ENCODE measurements at regions not wholly inside any gene's neighbourhood (a gene's known extent, or its start where the extent isn't known, plus 50 kb on each side); places are given as distances from the start of the nearest gene placed in this dataset.

DNA sequence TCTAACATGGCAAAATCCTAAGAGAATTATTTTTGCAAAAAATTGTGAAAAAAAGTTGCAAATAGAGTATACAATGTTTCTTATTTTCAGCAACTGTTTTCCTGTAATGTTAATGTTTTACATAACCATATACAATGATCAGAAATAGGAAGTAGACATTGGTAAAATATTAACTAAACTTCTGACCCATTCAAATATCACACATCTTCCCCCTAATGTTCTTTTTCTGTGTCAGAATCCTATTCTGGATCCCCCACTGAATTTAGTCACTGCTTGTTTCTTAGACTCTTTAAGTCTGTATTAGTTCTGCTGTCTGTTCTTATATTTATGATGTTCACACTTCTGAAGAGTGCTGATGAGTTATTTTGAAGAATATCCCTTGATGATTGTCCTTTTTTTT is 62.0 kb downstream of the HFE start:
- DNase-seq (ENCODE audit: low spot score): no peak

DNA sequence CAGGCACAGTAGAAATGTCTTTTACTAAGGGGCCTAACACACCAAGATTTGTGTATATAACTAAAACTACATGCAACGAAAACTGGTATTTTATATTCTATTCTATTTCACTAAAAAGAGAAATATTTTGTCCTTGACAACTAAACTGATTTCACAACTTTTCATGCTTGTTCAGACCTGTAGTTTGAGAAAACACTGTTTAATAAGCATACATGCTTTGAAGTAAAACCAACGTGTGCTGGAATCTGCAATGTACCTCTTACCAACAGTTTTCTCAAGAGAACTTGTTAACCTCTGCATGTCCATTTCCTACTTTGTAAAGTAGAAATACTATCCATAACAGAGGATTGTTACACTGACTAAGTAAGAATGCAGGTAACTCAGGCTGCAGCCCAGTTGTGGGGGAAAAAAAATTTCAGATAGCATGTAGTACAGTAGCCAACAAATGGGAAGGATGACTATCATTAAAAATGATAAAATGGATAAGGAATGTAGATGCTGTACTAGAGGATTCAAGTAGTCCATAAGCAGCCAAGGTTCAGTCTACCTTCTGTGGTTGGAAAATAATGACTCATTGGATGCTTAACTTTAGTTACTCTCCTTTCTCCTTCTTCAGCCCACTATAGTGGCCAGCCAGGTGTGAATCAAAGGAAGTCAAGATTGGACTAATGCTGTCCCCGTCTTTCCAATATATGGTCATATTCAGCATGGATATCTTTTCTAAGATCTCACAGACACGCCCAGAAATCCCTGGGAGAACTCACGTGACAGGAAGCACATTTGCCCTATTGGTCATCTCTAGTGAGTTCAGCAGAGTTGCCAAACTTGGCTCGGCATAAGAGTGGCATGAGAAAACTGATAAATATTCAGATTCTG is 65.2 kb downstream of the HFE start:
- DNase-seq (ENCODE audit: low spot score): no peak

DNA sequence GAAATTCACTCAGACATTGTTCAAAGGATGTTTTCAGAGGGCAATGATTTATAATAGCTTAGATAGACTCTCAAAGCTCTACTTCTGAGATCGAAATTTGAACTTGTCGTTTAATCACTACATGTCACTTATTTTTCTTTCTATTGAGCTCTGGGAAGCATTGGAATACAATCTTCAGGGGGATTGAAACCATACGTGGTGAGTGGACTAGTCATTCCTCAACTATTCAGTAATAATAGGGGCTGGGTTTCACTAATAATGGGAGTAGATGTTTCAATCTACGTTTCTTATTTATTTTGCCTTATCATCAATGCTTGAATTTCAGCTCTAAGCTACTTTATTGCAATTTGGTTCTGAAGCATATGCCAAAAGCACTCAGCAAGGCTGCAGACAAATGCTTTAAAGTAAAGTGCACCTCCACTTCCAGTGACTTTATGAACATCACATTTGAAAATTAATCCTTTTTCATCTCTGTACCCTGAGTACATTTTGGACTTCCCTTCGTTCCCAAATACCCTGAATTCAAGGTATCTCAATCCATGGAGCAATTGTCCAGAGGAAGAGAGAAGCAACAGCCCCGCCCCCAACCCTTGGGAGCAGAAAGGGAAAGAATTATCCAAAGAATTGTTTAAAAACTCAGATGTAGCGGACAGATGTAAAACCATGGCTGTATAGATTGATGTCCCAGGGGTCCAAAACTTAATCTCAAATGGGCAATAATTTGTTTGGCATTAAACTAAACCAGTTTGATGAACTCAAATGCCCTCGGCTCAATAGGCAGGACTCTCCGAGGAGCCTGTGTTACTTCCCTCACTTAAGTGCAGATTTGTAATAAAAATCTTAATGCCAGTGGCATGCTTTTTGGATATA is 68.1 kb downstream of the HFE start:
- DNase-seq (ENCODE audit: low spot score): no peak

DNA sequence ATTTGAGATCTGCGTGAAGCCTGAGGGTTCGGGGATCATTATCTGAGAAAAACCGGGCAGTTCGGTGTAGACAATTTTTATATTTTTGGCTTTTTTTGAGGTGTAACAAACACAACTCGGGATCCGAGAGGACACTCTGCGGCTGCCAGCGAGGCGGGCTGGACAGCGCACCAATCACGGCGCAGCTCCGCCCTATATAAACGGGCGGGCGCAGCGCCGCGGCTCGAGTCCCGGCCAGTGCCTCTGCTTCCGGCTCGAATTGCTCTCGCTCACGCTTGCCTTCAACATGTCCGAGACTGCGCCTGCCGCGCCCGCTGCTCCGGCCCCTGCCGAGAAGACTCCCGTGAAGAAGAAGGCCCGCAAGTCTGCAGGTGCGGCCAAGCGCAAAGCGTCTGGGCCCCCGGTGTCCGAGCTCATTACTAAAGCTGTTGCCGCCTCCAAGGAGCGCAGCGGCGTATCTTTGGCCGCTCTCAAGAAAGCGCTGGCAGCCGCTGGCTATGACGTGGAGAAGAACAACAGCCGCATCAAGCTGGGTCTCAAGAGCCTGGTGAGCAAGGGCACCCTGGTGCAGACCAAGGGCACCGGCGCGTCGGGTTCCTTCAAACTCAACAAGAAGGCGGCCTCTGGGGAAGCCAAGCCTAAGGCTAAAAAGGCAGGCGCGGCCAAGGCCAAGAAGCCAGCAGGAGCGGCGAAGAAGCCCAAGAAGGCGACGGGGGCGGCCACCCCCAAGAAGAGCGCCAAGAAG is 69.0 kb downstream of the HFE start:
- peak; percentile 89 for DNase-seq (ENCODE audit: low spot score)

DNA sequence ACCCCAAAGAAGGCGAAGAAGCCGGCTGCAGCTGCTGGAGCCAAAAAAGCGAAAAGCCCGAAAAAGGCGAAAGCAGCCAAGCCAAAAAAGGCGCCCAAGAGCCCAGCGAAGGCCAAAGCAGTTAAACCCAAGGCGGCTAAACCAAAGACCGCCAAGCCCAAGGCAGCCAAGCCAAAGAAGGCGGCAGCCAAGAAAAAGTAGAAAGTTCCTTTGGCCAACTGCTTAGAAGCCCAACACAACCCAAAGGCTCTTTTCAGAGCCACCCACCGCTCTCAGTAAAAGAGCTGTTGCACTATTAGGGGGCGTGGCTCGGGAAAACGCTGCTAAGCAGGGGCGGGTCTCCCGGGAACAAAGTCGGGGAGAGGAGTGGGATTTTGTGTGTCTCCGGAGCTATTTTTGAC is 69.6 kb downstream of the HFE start:
- no peak for DNase-seq (ENCODE audit: low spot score)

DNA sequence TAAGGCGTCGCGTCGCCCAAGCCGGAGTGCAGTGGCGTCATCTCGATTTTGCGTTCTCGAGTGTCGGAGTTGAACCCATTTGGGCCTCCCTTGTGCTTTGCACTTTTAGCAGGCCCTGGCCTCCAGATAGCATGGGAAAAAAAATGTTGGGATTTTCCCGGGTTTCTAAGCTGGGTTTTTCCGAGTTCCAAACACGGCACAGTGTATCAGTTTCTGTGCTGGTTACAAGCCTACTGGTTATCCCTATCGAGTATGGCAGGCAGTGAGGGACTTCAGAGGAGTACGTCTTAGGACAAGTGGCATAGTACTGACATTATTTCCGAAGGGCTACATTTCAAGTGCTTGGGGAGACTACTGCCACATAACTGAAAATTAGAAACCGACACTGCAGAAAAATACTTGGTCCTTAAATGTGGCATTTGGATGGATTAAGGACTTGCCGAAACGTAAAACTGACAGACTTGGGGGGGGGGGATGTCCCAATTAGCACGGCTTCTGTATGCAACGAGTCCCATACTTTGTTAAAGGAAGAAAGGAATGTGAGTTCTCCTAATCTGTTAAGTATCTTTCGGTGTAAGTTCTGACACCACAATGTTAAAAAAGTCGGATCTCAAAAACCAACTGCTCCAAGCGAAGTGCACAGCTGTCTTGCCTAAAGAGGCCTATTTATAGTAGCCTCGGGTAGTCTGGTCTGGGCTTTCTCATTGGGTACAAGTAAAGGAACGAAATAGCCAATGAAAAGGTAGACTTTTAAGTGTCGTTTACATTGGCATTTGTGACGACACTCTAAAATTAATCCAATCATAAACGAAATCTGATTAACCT is 70.2 kb downstream of the HFE start:
- DNase-seq (ENCODE audit: low spot score): peak; percentile 99

DNA sequence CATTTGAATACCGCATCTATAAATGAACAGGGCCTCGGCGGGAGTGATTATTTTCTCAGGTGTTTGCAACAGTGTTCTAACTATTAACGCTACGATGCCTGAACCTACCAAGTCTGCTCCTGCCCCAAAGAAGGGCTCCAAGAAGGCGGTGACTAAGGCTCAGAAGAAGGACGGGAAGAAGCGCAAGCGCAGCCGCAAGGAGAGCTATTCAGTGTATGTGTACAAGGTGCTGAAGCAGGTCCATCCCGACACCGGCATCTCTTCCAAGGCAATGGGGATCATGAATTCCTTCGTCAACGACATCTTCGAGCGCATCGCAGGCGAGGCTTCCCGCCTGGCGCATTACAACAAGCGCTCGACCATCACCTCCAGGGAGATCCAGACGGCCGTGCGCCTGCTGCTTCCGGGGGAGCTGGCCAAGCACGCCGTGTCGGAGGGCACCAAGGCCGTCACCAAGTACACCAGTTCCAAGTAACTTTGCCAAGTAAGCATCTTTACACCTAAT is 70.9 kb downstream of the HFE start:
- no peak for DNase-seq (ENCODE audit: low spot score)

DNA sequence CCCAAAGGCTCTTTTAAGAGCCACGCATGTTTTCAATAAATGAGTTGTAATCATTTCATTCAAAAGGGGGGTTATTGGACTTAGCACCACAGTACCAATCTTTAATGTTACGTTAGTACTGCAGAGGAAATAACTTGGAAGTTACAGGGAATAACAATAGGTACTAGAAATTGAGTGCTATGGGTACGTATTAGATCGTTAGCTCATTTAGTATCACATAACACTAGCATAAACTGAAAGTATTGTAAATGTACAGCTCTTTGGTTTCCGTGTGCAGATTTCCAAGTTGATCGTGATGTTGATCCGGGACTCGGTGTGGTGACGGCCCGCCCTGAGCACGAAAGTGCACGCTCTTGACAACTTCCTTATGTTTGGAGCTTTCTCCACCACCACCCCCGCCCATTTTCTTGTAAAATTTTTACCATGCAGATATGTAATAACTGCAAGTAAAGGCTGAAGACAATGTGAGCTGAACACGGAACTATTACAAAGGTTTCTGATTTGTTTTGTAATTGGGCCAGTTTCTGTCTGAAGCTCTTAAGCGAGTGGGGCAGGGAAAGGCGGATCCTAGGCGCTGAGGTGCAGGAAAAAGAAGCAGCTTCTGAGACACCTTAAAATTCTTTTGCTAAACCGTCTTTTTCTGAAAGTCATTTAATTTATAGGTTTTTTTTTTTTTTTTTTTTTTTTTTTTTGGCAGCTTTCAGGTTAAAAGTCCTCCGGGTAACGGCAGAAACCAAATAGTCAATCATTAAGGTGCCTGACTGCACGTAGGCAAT is 71.5 kb downstream of the HFE start:
- DNase-seq (ENCODE audit: low spot score): no peak

DNA sequence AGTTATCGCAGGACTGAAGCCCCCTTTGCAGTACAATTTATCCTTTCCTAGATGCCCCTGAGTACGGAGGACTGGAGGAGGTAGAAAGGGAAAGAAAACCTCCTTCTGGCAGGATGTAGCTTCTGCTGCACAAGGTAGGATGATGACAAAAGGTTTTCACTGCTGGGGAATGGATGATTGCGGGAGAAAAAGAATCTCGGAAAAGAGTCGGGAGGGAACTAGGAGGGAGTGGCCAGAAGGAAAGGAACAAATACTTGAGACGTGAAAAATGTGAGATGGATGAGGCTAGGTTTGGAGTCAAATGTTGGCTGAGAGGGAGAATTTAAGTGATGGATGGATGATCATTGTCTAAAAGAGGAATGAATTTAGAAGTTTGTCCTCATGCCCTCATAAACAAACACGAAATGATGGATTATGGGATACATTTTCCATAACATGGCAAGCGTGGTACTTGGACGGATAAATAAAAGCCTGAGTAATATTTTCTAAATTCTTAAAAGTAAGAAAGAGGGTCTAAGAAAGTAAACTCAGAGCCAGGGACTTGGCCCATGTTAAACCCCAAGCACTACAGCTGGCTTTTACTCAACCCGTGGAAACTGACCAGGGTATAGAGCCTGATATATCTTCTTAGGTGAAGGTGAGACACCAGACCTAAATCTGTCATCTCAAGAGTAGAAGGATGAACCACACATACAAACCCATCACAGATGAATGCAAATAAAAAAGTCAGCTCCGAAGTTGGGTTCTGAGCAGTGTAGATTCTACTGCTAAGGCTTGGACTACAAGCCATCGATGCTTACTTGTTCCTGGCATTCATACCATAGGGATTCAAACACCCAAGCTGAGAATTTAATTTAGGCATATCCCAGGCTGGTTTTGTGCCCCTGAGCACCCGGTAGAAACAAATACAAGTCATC is 72.4 kb downstream of the HFE start:
- DNase-seq (ENCODE audit: low spot score): no peak

DNA sequence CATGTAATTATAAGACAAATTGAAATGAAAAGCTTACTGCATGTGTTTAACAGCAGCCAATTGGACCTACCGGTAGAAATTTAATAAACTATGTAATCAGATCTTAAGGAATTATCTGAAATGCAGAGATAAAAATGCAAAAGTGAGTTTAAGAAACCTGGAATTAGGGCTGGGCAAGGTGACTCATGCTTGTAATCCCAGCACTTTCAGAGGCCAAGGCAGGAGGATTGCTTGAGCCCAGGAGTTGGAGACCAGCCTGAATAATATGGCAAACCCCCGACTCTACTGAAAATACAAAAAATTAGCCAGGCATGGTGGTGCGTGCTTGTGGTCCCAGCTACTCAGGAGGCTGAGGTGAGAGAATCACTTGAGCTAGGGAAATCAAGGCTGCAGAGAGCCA is 74.1 kb downstream of the HFE start:
- DNase-seq (ENCODE audit: low spot score): no peak

DNA sequence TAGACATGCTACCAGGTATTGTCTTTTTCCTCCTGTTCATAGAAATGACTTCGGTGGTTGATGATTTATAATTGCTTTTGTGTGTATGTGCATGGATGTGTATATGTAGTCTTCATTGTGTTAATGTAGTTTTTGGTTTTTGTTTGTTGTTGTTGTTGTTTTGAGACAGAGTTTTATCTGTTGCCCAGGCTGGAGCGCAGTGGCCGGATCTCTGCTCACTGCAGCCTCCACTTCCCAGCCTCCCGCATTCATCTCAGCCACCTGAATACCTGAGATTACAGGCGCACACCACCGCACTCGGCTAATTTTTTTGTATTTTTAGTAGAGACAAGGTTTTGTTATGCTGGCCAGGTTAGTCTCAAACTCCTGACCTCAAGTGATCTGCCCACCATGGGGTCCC is 75.2 kb downstream of the HFE start:
- DNase-seq (ENCODE audit: low spot score): no peak

DNA sequence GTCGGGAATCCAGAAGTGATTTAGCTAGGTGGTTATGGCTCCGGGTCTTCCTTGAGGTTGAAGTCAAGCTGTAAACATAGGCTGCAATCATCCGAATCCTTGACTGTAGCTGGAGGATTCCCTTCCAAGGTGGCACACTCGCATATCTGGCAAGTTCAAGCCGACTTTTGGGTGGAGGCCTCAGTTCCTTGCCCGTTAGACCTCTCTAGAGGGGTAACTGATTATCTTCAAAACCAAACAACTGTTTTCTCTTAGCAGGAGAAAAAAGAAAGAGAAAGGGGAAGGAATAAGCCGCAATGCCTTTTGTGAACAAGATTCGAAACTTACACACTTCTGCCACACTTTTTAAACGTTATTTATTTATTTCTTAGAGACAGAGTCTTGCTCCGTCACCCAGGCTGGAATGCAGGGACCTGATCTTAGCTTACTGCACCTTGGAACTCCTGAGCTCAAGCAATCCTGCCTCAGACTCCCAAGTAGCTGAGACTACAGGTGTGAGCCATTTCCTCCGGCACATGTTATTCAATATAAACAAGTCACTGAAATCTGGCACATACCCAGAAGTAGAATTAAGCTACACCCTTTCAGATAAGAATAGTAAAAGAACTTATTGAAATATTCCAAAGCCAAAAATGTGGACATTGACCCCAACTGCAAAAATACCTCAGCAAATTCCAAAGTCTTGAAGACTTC is 76.3 kb downstream of the HFE start:
- DNase-seq (ENCODE audit: low spot score): no peak

DNA sequence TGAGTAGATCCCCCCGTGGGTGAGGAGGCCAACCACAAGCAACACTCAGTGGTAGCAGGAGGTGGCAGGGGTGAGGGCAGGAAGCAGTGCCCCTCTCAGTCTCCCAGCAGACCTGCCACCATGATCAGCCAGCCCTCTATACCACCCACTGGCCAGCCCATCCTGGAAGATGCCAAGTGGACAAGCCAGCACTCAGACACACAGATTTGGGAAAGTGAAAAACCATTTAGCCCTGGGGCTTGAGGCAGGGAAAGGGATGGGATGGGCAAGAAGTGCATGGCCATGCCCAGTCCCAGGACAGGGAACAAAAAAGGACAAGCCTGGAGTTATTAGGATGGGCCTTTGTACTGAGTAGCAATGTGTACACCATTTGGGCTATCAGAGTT is 76.9 kb downstream of the HFE start:
- no peak for DNase-seq (ENCODE audit: low spot score)

DNA sequence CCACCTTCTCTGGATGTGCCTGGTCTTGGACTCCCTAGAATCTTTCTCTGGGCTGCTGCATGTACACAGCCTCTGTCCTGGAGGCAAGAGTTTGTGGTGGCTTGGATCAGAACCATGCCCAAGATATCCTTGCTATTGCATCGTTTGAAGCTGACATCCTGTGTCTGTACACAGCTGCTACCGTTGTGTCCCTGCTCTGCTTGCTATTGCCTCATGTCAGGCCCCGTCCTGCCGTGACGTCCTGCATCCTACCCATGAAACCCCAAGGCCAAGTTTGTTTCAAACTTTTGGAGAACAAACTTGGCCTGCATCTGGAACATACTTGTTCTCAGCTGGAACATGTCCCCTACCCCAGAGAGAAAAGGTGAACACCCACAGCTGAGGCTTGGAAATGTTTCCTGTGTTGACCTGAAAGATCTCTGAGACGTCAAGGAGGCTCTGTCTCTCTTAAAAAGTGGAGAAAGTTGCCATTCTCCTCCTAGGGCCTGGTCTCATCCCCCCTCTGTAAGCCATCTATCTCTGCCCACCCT is 78.1 kb downstream of the HFE start:
- DNase-seq (ENCODE audit: low spot score): no peak

DNA sequence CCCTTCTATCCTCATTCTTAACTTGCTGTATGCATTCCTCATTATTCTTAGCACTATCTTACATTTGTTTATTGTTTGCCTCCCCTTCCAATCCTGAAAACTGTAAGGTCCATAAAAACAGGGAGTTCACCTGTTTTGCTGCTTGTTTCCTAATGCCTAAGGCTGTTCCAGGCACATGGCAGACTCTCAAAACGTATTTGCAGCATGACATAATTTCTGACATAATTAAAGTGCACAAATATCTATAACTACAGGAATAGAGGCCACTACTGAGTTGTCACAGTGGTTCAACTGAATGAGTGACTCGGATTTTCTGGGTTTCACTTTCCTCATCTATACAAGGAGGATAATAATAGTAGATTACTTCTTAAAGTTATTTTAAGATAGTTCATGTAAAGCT is 83.0 kb downstream of the HFE start:
- DNase-seq (ENCODE audit: low spot score): no peak

DNA sequence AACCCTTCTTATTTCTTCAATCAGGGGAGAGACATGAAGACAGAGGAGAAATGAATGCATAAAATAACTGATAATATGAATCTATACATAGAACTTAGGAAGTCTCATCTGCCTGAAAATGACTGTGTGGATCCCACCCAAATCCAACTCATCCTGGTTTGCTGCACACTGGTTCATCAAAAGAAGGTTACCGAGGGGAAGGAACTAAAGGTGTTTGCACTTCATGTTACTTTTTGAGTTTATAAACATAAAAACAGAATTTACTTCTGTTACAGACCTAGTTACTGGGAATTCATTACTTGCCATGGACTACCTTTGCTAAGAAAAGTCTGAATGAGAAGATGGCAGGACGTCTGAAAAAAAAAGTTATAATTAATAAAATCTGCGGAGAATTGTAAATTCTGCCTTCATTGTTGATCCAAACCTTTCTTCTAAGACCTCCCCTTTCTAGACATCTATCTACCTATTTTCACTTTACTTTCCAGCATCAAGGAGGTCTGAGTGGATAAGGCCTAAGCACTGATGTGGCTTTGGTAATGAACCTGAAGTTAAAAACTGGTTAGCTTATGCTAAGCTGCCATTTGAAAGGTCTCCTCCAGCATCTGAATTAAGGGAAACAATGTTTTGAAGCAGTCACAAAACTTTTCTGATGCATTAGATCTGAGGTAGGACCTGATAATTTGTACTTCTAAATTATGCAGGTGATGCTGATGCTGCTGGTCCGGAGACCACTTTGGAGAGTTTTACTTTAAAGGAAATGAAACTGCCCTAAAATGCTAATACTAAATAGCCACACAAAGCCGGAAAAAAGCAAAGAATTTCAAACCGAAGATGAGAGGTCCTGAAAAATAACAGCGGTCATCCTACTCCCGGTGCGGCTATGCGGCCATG is 84.0 kb downstream of the HFE start:
- no peak for DNase-seq (ENCODE audit: low spot score)

DNA sequence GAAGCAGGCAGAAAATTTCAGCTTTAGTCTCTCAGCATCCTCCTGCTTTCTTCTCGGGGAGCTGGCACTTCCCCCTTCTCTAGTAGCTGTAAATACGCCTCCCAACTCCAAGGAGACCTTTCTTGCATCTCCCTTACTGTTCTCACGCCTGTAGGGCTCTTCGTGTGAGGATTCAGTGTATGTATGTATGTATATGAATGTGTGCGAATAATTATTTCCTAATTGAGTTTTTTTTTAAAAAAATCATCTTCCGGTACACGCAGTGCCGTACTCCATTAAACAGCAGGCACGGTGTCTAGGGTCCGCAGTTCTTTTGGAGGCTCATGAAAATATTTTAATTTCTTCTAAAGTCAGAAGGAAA is 85.4 kb downstream of the HFE start:
- no peak for DNase-seq (ENCODE audit: low spot score)

DNA sequence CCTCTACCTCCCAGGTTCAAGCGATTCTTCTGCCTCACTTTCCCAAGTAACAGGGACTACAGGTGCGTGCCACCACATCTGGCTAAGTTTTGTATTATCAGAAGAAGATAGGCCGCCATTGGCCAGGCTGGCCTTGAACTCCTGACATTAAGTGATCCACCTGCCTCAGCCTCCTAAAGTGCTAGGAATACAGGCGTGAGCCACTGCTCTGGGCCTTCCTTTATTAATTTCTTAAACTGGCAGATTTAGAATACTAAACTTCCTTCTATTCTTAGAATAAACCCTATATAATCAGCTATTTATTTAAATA is 86.6 kb downstream of the HFE start:
- DNase-seq (ENCODE audit: low spot score): no peak
